GM12892 (cell line): ENCODE measurements at regions not wholly inside any gene's neighbourhood (a gene's known extent, or its start where the extent isn't known, plus 50 kb on each side); places are given as distances from the start of the nearest gene placed in this dataset.

ENCODE experiments used
- DNase-seq: peaks from one replicate; pipeline ENCODE4 v3.0.0; 2011; ENCODE audit not compliant: insufficient read length
- FAIRE-seq: peaks from 2 replicates; lab custom pipeline; 2011; peaks lifted over from hg19 to GRCh38; lab: Jason Lieb, UNC
- POLR2A ChIP-seq: IDR thresholded peaks from 2 replicates; pipeline ENCODE4 v1.6.1; 2011; ENCODE audit warnings: low read depth, low read length, control low read depth
- POLR2AphosphoS5 ChIP-seq: IDR thresholded peaks from 2 replicates; pipeline ENCODE4 v1.6.1; 2011; ENCODE audit warnings: low read depth, low read length, control low read depth
- TAF1 ChIP-seq: IDR thresholded peaks from 2 replicates; pipeline ENCODE4 v1.6.1; 2011; ENCODE audit warnings: low read depth, mild to moderate bottlenecking, control low read depth, low read length, borderline replicate concordance

GRCh38 chr4:4687100-4687499 lies 145.3 kb upstream of the STX18 start:
- no peak for DNase-seq
- TF ChIP-seq TAF1 (no peak), POLR2AphosphoS5 (no peak), POLR2A (no peak)
- no peak for FAIRE-seq

GRCh38 chr4:4685810-4686795 lies 144.3 kb upstream of the STX18 start:
- no peak for DNase-seq
- no peak for TF ChIP-seq TAF1
- no peak for FAIRE-seq

- no peak for FAIRE-seq
- TF ChIP-seq POLR2A (no peak), TAF1 (no peak), POLR2AphosphoS5 (no peak)
- DNase-seq: no peak
Observed at GRCh38 chr4:4681653-4682052, 139.8 kb upstream of the STX18 start.

- TF ChIP-seq POLR2A (no peak), POLR2AphosphoS5 (no peak), TAF1 (no peak)
- DNase-seq (no peak), FAIRE-seq (no peak)
Observed at GRCh38 chr4:4680758-4681157, 138.9 kb upstream of the STX18 start.

- no peak for DNase-seq
- TF ChIP-seq POLR2A: no peak
- TF ChIP-seq POLR2AphosphoS5: no peak
- no peak for TF ChIP-seq TAF1
- FAIRE-seq: no peak
Observed at GRCh38 chr4:4680243-4680642, 138.4 kb upstream of the STX18 start.

- DNase-seq (no peak), FAIRE-seq (no peak)
- TF ChIP-seq TAF1 (no peak), POLR2A (no peak), POLR2AphosphoS5 (no peak)
Observed at GRCh38 chr4:4677556-4678522, 136.0 kb upstream of the STX18 start.

GRCh38 chr4:4675641-4676040 lies 133.8 kb upstream of the STX18 start:
- DNase-seq (no peak), FAIRE-seq (no peak)
- no peak for TF ChIP-seq POLR2AphosphoS5

- DNase-seq (no peak), FAIRE-seq (no peak)
- TF ChIP-seq POLR2A: no peak
- no peak for TF ChIP-seq POLR2AphosphoS5
- TF ChIP-seq TAF1: no peak
Observed at GRCh38 chr4:4675051-4675581, 133.3 kb upstream of the STX18 start.

GRCh38 chr4:4673070-4673469 lies 131.2 kb upstream of the STX18 start:
- FAIRE-seq (no peak), DNase-seq (no peak)
- TF ChIP-seq POLR2AphosphoS5 (no peak), POLR2A (no peak), TAF1 (no peak)

GRCh38 chr4:4672402-4672801 lies 130.6 kb upstream of the STX18 start:
- TF ChIP-seq TAF1 (no peak), POLR2AphosphoS5 (no peak), POLR2A (no peak)
- FAIRE-seq: no peak
- DNase-seq: no peak

GRCh38 chr4:4671774-4672349 lies 130.0 kb upstream of the STX18 start:
- FAIRE-seq (no peak), DNase-seq (no peak)
- TF ChIP-seq POLR2AphosphoS5 (no peak), TAF1 (no peak), POLR2A (no peak)
